ENCODE measurements at regions not wholly inside any gene's neighbourhood (a gene's known extent, or its start where the extent isn't known, plus 50 kb on each side); places are given as distances from the start of the nearest gene placed in this dataset.

- WGBS (ENCODE audit: low lambda C conversion rate) = 8% methylated on average over 8 of the region's 8 CpGs
- Histone ChIP-seq H3K4me2 (ENCODE audit: low read depth, low read length) (no peak overlapping the region), H3K4me1 (ENCODE audit: insufficient read depth, low read length) (no peaks in the 10 kb centered on the region), H3K79me2 (ENCODE audit: insufficient read depth, low read length) (no peaks in the 10 kb centered on the region), H3K27me3 (ENCODE audit: control insufficient read depth in 1 of 2, insufficient read depth in 2 of 2, low read length in 2 of 2) (no peaks in the 10 kb centered on the region), H3K4me3 (replicated peaks in 1 of 3; ENCODE audit: insufficient read depth in 1 of 3, low read depth in 2 of 3, low read length in 3 of 3) (no peak overlapping the region), H3K27ac (ENCODE audit: extremely low read length, insufficient read depth, low read length) (no peak overlapping the region), H3K9me3 (ENCODE audit: low read length) (no peaks in the 10 kb centered on the region), H3K36me3 (replicated peaks in 1 of 2; ENCODE audit: control insufficient read depth in 1 of 2, insufficient read depth in 2 of 2, low read length in 2 of 2) (no peaks in the 10 kb centered on the region), H4K20me1 (ENCODE audit: insufficient read depth, low read length) (no peaks in the 10 kb centered on the region), H3K9ac (ENCODE audit: insufficient read depth, low read depth, low read length) (no peak overlapping the region), H2AFZ (ENCODE audit: low read length) (no peak overlapping the region)
- no TSS peak for BruUV-seq (replicated peaks)
- DNase-seq (ENCODE audit: low spot score) = no peak
- ChIA-PET CTCF (ENCODE audit: low intra/inter-chr PET ratio, low total read pairs) (no interaction called here), POLR2A (no interaction called here)
- intact Hi-C loops (cut with micrococcal nuclease; ENCODE audit: unreplicated experiment) = no loop called here
- no peak for ATAC-seq
- in situ Hi-C loops (cut with HindIII; ENCODE audit: extremely low pct_ligation_motif_present, low pct_unique_long_range_greater_than_20kb) = no loop called here
- no peak for FAIRE-seq
- no peak for TF ChIP-seq HNRNPLL (IDR thresholded peaks at IDR 0.05; ENCODE audit: low read depth, low read length, poor library complexity, severe bottlenecking)
- TF ChIP-seq ZXDC (CRISPR knock-in tag; IDR thresholded peaks at IDR 0.05) = no peak
- TF ChIP-seq ZBTB42 (CRISPR knock-in tag; IDR thresholded peaks at IDR 0.05) = no peak
- no peak for TF ChIP-seq ZNF614 (CRISPR knock-in tag; IDR thresholded peaks at IDR 0.05; ENCODE audit: borderline replicate concordance)
- no peak for TF ChIP-seq CBX1 (IDR thresholded peaks at IDR 0.05; ENCODE audit: low read depth)
- TF ChIP-seq SALL2 (CRISPR knock-in tag; IDR thresholded peaks at IDR 0.05) = no peak
- TF ChIP-seq ZNF253 (CRISPR knock-in tag; IDR thresholded peaks at IDR 0.05; ENCODE audit: borderline replicate concordance) = no peak
- TF ChIP-seq ZNF746 (CRISPR knock-in tag; IDR thresholded peaks at IDR 0.05) = no peak
- TF ChIP-seq ZBTB39 (CRISPR knock-in tag; IDR thresholded peaks at IDR 0.05) = no peak
- no peak for TF ChIP-seq FOXP1 (IDR thresholded peaks at IDR 0.05)
- TF ChIP-seq FOXP1 (CRISPR knock-in tag; IDR thresholded peaks at IDR 0.05) = no peak
- no peak for TF ChIP-seq KDM5A (IDR thresholded peaks at IDR 0.05; ENCODE audit: borderline replicate concordance, low read length)
- TF ChIP-seq CTCF (CRISPR knock-in tag; IDR thresholded peaks at IDR 0.05) = no peak
- no peak for TF ChIP-seq ATF5 (CRISPR knock-in tag; IDR thresholded peaks at IDR 0.05; ENCODE audit: low read depth)
- no peak for TF ChIP-seq TCF7L2 (IDR thresholded peaks at IDR 0.05; ENCODE audit: low read depth, low read length)
- no peak for TF ChIP-seq ZNF503 (CRISPR knock-in tag; IDR thresholded peaks at IDR 0.05)
- no peak for TF ChIP-seq ZNF709 (CRISPR knock-in tag; IDR thresholded peaks at IDR 0.05)
Measured at GRCh38 chr4:160825644-160826338, 1338.0 kb downstream of the FSTL5 start.
